Left cardiac atrium (tissue), 4 donors: ENCODE measurements at regions not wholly inside any gene's neighbourhood (a gene's known extent, or its start where the extent isn't known, plus 50 kb on each side); places are given as distances from the start of the nearest gene placed in this dataset.

ENCODE experiments used
- ATAC-seq, 2 donors: fragments of 200-7000 bp; cut with Tn5 transposase; one replicate each; pipeline ENCODE4 v1.9.1; 2020; ENCODE audit warnings: mild to moderate bottlenecking in 2 of 2, moderate library complexity in 2 of 2
- DNase-seq: peaks from one replicate; pipeline ENCODE4 v3.0.0-alpha.2; 2020
- intact Hi-C, 2 donors: fragments of 100-400 bp; cut with DNase I; formaldehyde crosslinking; loops; one replicate each; pipeline versions ENCODE4 v1.14.1 to v1.15.1; 2022 to 2023
- donor health status: DM: no; HTN: yes; CAD: no.
- donor health status: DM: no; HTN: yes; CAD: no; lungs with severe emphysema.
- donor health status: DM: yes; HTN: yes; CAD: no.
- donor health status: Dilated cardiomyopathy.

GRCh38 chr1:10904396-10905358, 107.8 kb upstream of the TARDBP start:
- no peak for ATAC-seq
- DNase-seq = peak; percentile 18
- intact Hi-C loops = no loop called here

- intact Hi-C loops = no loop called here
- ATAC-seq (no peak), DNase-seq (peak; percentile 11)
These were observed 106.4 kb upstream of the TARDBP start for GRCh38 chr1:10905841-10906655.

- intact Hi-C loops = no loop called here
- peak; percentile 1 for DNase-seq
- ATAC-seq = no peak
These were observed 105.5 kb upstream of the TARDBP start for GRCh38 chr1:10906866-10907519.

- intact Hi-C loops = no loop called here
- ATAC-seq (no peak), DNase-seq (peak; percentile 2)
These were observed 104.2 kb upstream of the TARDBP start for GRCh38 chr1:10908266-10908665.

GRCh38 chr1:10909697-10910680, 102.5 kb upstream of the TARDBP start:
- DNase-seq (peak; percentile 59), ATAC-seq (peak; percentile 53 to 66)
- intact Hi-C loops = no loop called here

- DNase-seq (peak; percentile 6), ATAC-seq (no peak)
- intact Hi-C loops = no loop called here
These were observed 101.6 kb upstream of the TARDBP start for GRCh38 chr1:10910681-10911489.

- no peak for ATAC-seq
- DNase-seq = peak; percentile 4
- intact Hi-C loops = no loop called here
These were observed 100.8 kb upstream of the TARDBP start for GRCh38 chr1:10911490-10912166.

GRCh38 chr1:10912441-10912840, 100.0 kb upstream of the TARDBP start:
- peak; percentile 16 for DNase-seq
- intact Hi-C loops = no loop called here
- ATAC-seq = no peak

- intact Hi-C loops = no loop called here
These were observed 98.4 kb upstream of the TARDBP start for GRCh38 chr1:10914056-10914455.

GRCh38 chr1:10915594-10915993, 96.9 kb upstream of the TARDBP start:
- DNase-seq (no peak), ATAC-seq (no peak)
- intact Hi-C loops = no loop called here

More at GRCh38 chr1:10914056-10914455, 98.4 kb upstream of the TARDBP start:
- ATAC-seq (no peak), DNase-seq (no peak)

GRCh38 chr1:10916311-10916710, 96.1 kb upstream of the TARDBP start:
- intact Hi-C loops = no loop called here
- no peak for DNase-seq
- ATAC-seq = no peak

- DNase-seq (no peak), ATAC-seq (no peak)
- intact Hi-C loops = no loop called here
These were observed 95.5 kb upstream of the TARDBP start for GRCh38 chr1:10916991-10917390.

GRCh38 chr1:10917513-10918454, 94.7 kb upstream of the TARDBP start:
- no peak for ATAC-seq
- DNase-seq = no peak
- intact Hi-C loops = no loop called here

GRCh38 chr1:10918531-10918930, 93.9 kb upstream of the TARDBP start:
- intact Hi-C loops = no loop called here
- DNase-seq = no peak
- no peak for ATAC-seq

- intact Hi-C loops = no loop called here
These were observed 92.3 kb upstream of the TARDBP start for GRCh38 chr1:10920063-10920626.

More at GRCh38 chr1:10920063-10920626, 92.3 kb upstream of the TARDBP start:
- DNase-seq (no peak), ATAC-seq (no peak)
